ENCODE measurements at regions not wholly inside any gene's neighbourhood (a gene's known extent, or its start where the extent isn't known, plus 50 kb on each side); places are given as distances from the start of the nearest gene placed in this dataset.

DNA sequence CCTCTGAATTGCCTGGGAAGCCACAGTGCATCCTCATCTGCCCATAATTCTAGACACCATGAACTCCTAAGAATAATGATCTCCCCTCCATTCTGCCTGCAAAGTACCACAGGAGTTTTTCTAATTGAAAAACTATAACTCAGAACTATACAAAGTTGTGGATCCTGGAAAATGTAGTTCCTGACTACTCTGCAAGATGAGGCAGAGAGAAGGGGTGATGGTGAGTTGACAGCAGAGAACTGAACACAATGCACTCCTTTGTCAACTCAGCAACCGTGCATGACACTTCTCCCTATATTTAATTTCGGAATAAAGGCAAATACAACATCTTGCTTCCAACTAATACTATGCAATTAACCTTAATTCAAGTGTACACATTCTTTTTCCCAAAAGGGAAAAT lies 471.1 kb upstream of the FAM98A start:
- TF ChIP-seq, protein P1, sequence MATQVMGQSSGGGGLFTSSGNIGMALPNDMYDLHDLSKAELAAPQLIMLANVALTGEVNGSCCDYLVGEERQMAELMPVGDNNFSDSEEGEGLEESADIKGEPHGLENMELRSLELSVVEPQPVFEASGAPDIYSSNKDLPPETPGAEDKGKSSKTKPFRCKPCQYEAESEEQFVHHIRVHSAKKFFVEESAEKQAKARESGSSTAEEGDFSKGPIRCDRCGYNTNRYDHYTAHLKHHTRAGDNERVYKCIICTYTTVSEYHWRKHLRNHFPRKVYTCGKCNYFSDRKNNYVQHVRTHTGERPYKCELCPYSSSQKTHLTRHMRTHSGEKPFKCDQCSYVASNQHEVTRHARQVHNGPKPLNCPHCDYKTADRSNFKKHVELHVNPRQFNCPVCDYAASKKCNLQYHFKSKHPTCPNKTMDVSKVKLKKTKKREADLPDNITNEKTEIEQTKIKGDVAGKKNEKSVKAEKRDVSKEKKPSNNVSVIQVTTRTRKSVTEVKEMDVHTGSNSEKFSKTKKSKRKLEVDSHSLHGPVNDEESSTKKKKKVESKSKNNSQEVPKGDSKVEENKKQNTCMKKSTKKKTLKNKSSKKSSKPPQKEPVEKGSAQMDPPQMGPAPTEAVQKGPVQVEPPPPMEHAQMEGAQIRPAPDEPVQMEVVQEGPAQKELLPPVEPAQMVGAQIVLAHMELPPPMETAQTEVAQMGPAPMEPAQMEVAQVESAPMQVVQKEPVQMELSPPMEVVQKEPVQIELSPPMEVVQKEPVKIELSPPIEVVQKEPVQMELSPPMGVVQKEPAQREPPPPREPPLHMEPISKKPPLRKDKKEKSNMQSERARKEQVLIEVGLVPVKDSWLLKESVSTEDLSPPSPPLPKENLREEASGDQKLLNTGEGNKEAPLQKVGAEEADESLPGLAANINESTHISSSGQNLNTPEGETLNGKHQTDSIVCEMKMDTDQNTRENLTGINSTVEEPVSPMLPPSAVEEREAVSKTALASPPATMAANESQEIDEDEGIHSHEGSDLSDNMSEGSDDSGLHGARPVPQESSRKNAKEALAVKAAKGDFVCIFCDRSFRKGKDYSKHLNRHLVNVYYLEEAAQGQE (IDR thresholded peaks at IDR 0.05; ENCODE audit: borderline replicate concordance) = no peak
- TF ChIP-seq MXI1 (conservative IDR thresholded peaks at IDR 0.05; ENCODE audit: poor library complexity, severe bottlenecking) = no peak
- TF ChIP-seq TAF1 (IDR thresholded peaks at IDR 0.05; ENCODE audit: low read depth) = no peak
- TF ChIP-seq EZH2 (IDR thresholded peaks at IDR 0.05; ENCODE audit: borderline replicate concordance, insufficient read depth, low read length, poor library complexity, severe bottlenecking) = no peak
- TF ChIP-seq EP300 (conservative IDR thresholded peaks at IDR 0.05; ENCODE audit: poor library complexity, severe bottlenecking) = no peak
- no peak for TF ChIP-seq SMC3 (conservative IDR thresholded peaks at IDR 0.05; ENCODE audit: poor library complexity)
- TF ChIP-seq, protein P2, sequence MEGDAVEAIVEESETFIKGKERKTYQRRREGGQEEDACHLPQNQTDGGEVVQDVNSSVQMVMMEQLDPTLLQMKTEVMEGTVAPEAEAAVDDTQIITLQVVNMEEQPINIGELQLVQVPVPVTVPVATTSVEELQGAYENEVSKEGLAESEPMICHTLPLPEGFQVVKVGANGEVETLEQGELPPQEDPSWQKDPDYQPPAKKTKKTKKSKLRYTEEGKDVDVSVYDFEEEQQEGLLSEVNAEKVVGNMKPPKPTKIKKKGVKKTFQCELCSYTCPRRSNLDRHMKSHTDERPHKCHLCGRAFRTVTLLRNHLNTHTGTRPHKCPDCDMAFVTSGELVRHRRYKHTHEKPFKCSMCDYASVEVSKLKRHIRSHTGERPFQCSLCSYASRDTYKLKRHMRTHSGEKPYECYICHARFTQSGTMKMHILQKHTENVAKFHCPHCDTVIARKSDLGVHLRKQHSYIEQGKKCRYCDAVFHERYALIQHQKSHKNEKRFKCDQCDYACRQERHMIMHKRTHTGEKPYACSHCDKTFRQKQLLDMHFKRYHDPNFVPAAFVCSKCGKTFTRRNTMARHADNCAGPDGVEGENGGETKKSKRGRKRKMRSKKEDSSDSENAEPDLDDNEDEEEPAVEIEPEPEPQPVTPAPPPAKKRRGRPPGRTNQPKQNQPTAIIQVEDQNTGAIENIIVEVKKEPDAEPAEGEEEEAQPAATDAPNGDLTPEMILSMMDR (IDR thresholded peaks at IDR 0.05; ENCODE audit: poor library complexity, severe bottlenecking) = no peak
- no peak for TF ChIP-seq RAD21 (conservative IDR thresholded peaks at IDR 0.05)
- no peak for TF ChIP-seq POLR2AphosphoS5 (IDR thresholded peaks at IDR 0.05)
- Histone ChIP-seq H3K36me3 (ENCODE audit: insufficient read depth, low read length) (no peaks in the 10 kb centered on the region), H3K27me3 (ENCODE audit: insufficient read depth, low read depth, low read length) (no peaks in the 10 kb centered on the region), H3K79me2 (replicated peaks; ENCODE audit: insufficient read depth, low read length) (no peaks in the 10 kb centered on the region), H3K9me3 (ENCODE audit: low read length) (no peaks in the 10 kb centered on the region), H2AFZ (ENCODE audit: low read depth, low read length) (no peak overlapping the region), H3F3A (ENCODE audit: insufficient read depth, low read length, poor library complexity, severe bottlenecking) (no peaks in the 10 kb centered on the region), H3K9ac (ENCODE audit: low read length) (no peak overlapping the region), H3K4me3 (ENCODE audit: low read length) (no peak overlapping the region), H3K27ac (ENCODE audit: low read length) (no peak overlapping the region), H3K4me2 (ENCODE audit: low read length) (no peak overlapping the region), H4K20me1 (ENCODE audit: insufficient read depth) (no peaks in the 10 kb centered on the region), H3K9me2 (ENCODE audit: insufficient read depth, low read length) (no peaks in the 10 kb centered on the region)

DNA sequence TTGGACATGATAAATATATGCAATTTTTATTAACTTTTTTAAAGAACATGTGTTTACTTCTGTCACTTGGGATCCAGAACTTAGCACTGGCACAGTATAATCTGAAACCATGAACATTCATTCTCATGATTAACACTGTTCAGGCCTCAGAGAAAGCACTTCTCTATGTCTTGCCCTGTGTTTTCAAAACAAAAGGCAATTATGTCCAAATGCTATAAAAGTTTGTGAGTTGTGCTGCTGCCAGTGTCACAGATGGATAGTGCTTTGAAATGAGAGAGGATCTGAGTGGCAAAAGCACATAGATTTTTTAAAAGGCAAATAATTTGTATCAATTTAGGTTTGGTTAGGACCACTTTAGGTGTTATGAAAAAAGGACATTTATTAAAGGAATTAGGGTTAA lies 470.5 kb upstream of the FAM98A start:
- no peak for TF ChIP-seq EZH2 (IDR thresholded peaks at IDR 0.05; ENCODE audit: borderline replicate concordance, insufficient read depth, low read length, poor library complexity, severe bottlenecking)
- TF ChIP-seq, protein P1 (IDR thresholded peaks at IDR 0.05; ENCODE audit: borderline replicate concordance) = no peak
- no peak for TF ChIP-seq TAF1 (IDR thresholded peaks at IDR 0.05; ENCODE audit: low read depth)
- Histone ChIP-seq H3K79me2 (replicated peaks; ENCODE audit: insufficient read depth, low read length) (no peaks in the 10 kb centered on the region), H3K9me3 (ENCODE audit: low read length) (no peaks in the 10 kb centered on the region), H4K20me1 (ENCODE audit: insufficient read depth) (no peaks in the 10 kb centered on the region), H3K27ac (ENCODE audit: low read length) (no peak overlapping the region), H3K36me3 (ENCODE audit: insufficient read depth, low read length) (no peaks in the 10 kb centered on the region), H3K9ac (ENCODE audit: low read length) (no peak overlapping the region), H3K4me2 (ENCODE audit: low read length) (no peak overlapping the region), H3F3A (ENCODE audit: insufficient read depth, low read length, poor library complexity, severe bottlenecking) (no peaks in the 10 kb centered on the region), H3K27me3 (ENCODE audit: insufficient read depth, low read depth, low read length) (no peaks in the 10 kb centered on the region), H2AFZ (ENCODE audit: low read depth, low read length) (no peak overlapping the region), H3K4me3 (ENCODE audit: low read length) (no peak overlapping the region), H3K9me2 (ENCODE audit: insufficient read depth, low read length) (no peaks in the 10 kb centered on the region)
